ENCODE measurements at regions not wholly inside any gene's neighbourhood (a gene's known extent, or its start where the extent isn't known, plus 50 kb on each side); places are given as distances from the start of the nearest gene placed in this dataset.

GRCh38 chr13:103788061-103788652 is 721.9 kb upstream of the SLC10A2 start:
- no peak for DNase-seq (ENCODE audit: low read depth)

- DNase-seq (ENCODE audit: low read depth) = no peak
Measured at GRCh38 chr13:103772576-103772975, 706.4 kb upstream of the SLC10A2 start.

- no peak for DNase-seq (ENCODE audit: low read depth)
Measured at GRCh38 chr13:103762523-103762922, 696.3 kb upstream of the SLC10A2 start.

- no peak for DNase-seq (ENCODE audit: low read depth)
Measured at GRCh38 chr13:103759361-103759760, 693.1 kb upstream of the SLC10A2 start.

GRCh38 chr13:103758222-103758621 is 692.0 kb upstream of the SLC10A2 start:
- DNase-seq (ENCODE audit: low read depth) = no peak

GRCh38 chr13:103757361-103757760 is 691.1 kb upstream of the SLC10A2 start:
- no peak for DNase-seq (ENCODE audit: low read depth)

GRCh38 chr13:103754783-103755182 is 688.6 kb upstream of the SLC10A2 start:
- DNase-seq (ENCODE audit: low read depth) = no peak

- no peak for DNase-seq (ENCODE audit: low read depth)
Measured at GRCh38 chr13:103734837-103735236, 668.6 kb upstream of the SLC10A2 start.

GRCh38 chr13:103731959-103732358 is 665.7 kb upstream of the SLC10A2 start:
- DNase-seq (ENCODE audit: low read depth) = no peak

GRCh38 chr13:103730407-103730806 is 664.2 kb upstream of the SLC10A2 start:
- no peak for DNase-seq (ENCODE audit: low read depth)

GRCh38 chr13:103726808-103727207 is 660.6 kb upstream of the SLC10A2 start:
- DNase-seq (ENCODE audit: low read depth) = no peak

- no peak for DNase-seq (ENCODE audit: low read depth)
Measured at GRCh38 chr13:103716718-103717117, 650.5 kb upstream of the SLC10A2 start.

- no peak for DNase-seq (ENCODE audit: low read depth)
Measured at GRCh38 chr13:103715335-103715734, 649.1 kb upstream of the SLC10A2 start.

GRCh38 chr13:103703246-103703645 is 637.0 kb upstream of the SLC10A2 start:
- DNase-seq (ENCODE audit: low read depth) = no peak

GRCh38 chr13:103698000-103698399 is 631.8 kb upstream of the SLC10A2 start:
- DNase-seq (ENCODE audit: low read depth) = no peak

- DNase-seq (ENCODE audit: low read depth) = no peak
Measured at GRCh38 chr13:103695320-103695719, 629.1 kb upstream of the SLC10A2 start.

- no peak for DNase-seq (ENCODE audit: low read depth)
Measured at GRCh38 chr13:103694471-103694870, 628.3 kb upstream of the SLC10A2 start.

- no peak for DNase-seq (ENCODE audit: low read depth)
Measured at GRCh38 chr13:103694033-103694432, 627.8 kb upstream of the SLC10A2 start.

- DNase-seq (ENCODE audit: low read depth) = no peak
Measured at GRCh38 chr13:103692442-103692841, 626.2 kb upstream of the SLC10A2 start.

GRCh38 chr13:103676329-103676728 is 610.1 kb upstream of the SLC10A2 start:
- DNase-seq (ENCODE audit: low read depth) = no peak

- DNase-seq (ENCODE audit: low read depth) = no peak
Measured at GRCh38 chr13:103671547-103671946, 605.3 kb upstream of the SLC10A2 start.

- DNase-seq (ENCODE audit: low read depth) = no peak
Measured at GRCh38 chr13:103663996-103664395, 597.8 kb upstream of the SLC10A2 start.

- DNase-seq (ENCODE audit: low read depth) = no peak
Measured at GRCh38 chr13:103656311-103656710, 590.1 kb upstream of the SLC10A2 start.

GRCh38 chr13:103640606-103641005 is 574.4 kb upstream of the SLC10A2 start:
- no peak for DNase-seq (ENCODE audit: low read depth)

GRCh38 chr13:103639326-103639725 is 573.1 kb upstream of the SLC10A2 start:
- DNase-seq (ENCODE audit: low read depth) = no peak

Measured in stimulated activated CD4-positive, alpha-beta T cell treated with anti-CD3 and anti-CD28 coated beads, Interleukin-2, amount 100 ng/mL, for 4 hours (primary cell).